HS-5 (cell line): ENCODE measurements at regions not wholly inside any gene's neighbourhood (a gene's known extent, or its start where the extent isn't known, plus 50 kb on each side); places are given as distances from the start of the nearest gene placed in this dataset.

ENCODE experiments used
- DNase-seq: peaks from one replicate; pipeline ENCODE4 v3.0.0-alpha.2; 2012; ENCODE audit warnings: low read depth

GRCh38 chr4:89549907-89550306 lies 242.3 kb upstream of the GPRIN3 start:
- peak; percentile 63 for DNase-seq

DNA sequence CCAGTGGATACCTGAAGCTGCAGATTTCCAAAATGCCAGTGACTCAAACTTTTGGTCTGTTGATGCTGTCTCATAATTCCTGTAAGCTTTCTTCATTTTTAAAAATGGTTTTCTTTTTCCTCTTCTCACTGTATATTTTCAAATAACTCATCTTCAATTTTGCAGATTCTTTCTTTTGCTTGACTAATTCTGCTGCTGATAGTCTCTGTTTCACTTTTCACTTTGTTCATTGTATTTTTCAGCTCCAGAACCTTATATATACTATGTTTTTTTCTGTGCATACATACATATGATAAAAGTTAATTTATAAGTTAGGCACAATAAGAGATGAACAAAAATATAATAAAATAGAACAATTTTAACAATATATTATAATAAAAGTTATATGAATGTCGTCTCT lies 237.7 kb upstream of the GPRIN3 start:
- no peak for DNase-seq

GRCh38 chr4:89541998-89542397 lies 234.4 kb upstream of the GPRIN3 start:
- no peak for DNase-seq

GRCh38 chr4:89539797-89540711 lies 232.5 kb upstream of the GPRIN3 start:
- DNase-seq: no peak

GRCh38 chr4:89539374-89539773 lies 231.8 kb upstream of the GPRIN3 start:
- peak; percentile 39 for DNase-seq

- DNase-seq: no peak
Observed at GRCh38 chr4:89538886-89539285, 231.3 kb upstream of the GPRIN3 start.

DNA sequence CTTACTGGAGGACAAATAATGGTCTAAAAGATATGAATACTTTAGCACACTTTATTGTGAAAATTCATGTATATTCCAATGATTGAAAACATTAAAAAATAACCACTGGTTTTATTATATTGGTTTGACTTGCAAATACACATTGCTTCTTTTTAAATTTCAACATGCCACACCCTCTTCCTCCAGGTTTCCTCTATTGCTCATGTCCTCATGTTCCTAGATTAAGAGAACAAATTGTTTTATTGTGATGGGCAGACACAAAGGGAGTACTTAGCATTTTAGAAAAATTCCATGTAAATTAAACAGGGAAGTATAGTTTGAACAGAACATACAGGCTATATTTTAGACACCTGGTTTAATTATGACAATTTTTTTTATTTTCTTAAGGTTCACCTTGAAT lies 230.6 kb upstream of the GPRIN3 start:
- no peak for DNase-seq

GRCh38 chr4:89537281-89537680 lies 229.7 kb upstream of the GPRIN3 start:
- no peak for DNase-seq

GRCh38 chr4:89535251-89535650 lies 227.7 kb upstream of the GPRIN3 start:
- no peak for DNase-seq

DNA sequence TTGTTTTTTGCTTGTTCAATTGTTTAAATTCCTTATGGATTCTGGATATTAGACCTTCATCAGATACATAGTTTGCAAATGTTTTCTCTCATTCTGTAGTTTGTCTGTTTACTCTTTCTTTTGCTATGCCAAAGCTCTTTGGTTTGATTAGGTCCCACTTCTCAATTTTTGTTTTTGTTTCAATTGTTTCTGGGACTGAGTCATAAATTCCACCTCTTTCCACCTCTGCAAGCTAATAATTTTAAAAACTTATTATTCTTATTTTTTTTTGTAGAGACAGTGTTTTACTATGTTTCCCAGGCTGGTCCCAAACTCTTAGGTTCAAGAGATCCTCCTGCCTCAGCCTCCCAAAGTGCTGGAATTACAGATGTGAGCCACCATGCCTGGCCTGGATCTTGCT lies 226.8 kb upstream of the GPRIN3 start:
- DNase-seq: no peak

DNA sequence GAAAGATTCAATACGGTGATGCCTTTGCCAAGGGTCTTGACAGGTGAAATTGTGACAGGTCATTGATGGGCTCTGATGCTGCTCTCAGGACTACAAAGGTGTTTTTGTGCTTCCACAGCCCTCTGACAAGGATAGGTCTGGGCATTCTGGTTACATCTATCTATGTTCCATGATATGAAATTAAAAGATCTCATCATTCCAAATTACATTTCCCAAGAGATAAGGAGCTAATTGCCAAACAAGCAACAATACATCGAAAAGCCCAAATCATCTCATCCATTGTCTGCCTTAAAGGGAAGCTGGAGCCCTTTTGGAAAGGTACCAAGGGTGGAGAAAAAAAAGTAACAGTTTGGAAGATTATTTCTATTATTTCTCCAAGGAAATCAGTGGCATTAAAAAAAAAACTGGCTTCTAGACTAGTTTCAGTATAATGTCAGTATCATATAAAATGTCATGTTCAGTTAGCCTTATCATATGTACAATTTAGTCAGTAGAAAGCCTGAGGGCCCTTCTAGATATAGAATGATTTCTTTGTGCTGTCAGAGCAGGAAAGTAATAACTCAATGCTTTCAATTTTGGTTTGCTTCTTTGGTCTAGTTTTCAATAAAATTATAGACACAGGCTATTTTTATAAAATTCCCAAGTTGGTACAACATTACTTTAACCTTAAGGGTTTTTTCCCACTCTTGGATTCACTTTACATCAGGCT lies 224.5 kb upstream of the GPRIN3 start:
- DNase-seq: no peak

DNA sequence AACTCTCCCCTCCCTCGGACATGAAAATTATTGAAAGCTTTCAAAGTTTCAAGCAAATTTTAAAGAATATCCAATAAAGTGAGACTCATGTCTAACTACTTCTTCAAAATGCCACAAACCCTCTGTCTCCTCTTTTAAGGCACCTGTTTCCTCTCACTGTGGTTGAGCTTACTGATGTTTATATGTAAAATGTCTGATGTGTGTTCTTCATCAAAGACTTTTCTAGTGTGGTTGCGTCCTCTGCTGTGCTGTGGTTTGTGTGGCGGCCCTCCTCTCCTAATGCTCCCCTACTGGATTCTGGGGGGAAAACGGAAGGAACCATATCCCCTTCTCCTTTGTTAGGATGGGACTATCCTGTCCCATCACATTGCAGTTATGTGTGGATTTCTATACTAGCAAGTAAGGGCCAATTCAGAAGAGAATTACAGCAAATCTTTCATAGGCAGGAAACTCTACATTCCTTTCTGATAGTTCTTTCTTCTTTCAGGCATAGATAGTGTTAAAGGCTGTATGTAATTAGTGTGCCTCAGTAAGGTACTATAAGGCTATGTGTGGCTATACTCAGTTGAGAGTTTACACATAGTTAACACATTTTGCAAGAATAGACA lies 221.0 kb upstream of the GPRIN3 start:
- no peak for DNase-seq

DNA sequence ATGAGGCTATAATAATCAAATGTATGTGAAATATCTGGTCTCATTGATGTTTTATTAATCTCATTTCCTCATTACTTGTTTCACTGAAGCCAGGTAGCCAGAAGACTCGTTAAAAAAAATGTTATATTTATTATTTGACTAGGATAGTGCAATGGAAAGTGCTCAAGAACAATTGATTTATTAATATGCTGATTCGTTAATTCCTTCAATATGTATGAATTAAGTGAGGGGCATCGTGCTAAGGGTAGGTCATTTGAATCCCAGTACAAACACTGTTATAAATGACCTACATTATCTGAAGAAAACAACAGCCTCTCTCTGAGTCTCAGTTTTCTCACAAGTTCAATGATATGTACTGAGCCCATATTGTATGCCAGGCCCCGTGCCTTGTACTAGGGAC lies 214.2 kb upstream of the GPRIN3 start:
- DNase-seq: no peak

DNA sequence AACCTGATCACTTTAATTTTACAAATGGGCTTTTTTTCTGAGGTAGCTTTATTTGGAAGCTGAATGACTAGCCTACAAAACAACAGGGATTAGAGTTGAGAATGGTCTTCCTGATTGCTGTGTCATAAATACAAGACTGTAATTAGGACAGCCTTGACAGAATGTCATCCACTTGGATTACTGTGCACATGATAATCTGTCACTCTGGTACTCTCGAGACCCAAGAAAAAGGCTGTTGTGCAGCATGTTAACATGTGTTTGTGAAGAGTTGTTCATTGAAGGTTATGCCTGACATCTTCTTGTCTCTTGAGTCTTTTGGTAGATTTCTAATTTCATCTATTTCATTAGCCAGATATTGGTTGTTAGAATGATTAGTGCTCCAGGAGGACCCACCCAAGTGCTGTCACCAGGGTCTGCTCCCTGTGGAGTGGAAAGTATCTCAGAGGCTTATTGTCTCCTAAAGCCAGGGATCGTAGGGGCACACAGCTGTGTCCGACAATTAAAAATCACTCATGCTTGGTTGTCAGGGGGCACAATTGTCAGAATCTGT lies 212.2 kb upstream of the GPRIN3 start:
- DNase-seq: no peak

DNA sequence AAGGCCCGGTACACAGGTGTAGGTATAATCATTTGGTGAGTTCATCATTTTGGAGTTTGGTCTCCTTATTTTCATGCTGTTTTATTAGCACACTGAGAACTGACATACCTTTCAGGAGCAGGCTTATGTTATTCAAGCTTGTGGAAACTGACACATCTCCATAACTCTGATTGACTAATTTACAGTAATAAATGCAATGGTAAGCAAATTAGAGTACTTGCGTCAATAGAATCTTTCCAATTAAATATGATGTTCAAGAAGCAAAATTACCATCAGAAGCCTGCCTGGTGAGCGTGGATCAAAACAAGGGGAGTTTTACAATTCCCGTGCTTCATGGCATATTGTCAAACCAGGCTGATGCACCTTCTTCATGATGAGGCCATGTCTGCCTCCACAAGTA lies 210.7 kb upstream of the GPRIN3 start:
- DNase-seq: no peak

DNA sequence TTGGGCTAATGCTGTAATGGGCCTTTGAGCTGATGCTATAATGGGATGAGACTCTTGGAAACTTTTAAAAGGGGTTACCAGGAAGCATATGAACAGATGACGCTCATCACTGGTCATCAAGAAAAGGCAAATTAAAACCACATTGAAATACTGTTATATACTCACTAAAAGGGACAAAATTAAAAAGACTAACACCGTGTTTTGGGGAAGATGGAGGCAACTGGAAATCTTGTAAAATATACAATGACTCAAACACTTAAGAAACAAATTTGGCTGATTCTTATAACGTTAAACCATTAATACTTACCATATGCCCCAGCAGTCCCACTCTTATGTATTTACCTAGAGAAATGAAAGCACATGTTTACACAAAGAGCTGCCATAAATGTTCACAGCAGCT lies 207.2 kb upstream of the GPRIN3 start:
- no peak for DNase-seq

GRCh38 chr4:89511776-89512175 lies 204.2 kb upstream of the GPRIN3 start:
- no peak for DNase-seq

DNA sequence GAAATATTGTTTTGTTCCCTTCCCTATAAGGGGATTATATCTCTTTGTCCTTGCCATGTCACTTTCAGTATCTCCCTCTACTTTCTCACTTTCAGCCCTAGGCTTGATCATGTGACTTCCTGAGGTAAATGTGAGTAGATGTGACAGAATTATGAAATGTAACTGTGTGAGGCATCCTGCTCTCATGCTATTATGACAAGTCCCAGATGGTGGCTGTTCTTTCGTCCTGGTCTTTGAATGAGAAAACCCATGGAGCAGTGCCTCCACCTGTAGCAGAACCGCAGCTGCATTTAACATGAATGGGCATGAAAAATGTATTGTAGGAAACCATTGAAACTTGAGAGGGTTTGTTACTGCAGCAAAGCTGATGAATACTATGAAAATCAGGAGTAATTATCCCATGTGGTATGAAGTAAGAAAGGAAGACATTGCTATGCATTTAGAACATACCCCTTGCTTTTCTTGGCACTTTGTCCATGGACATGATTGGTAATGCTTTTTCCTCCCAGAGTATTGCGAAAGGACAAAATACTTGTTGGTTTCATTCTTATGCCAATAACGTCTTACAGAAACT lies 202.2 kb upstream of the GPRIN3 start:
- DNase-seq: peak; percentile 44

GRCh38 chr4:89506866-89507491 lies 199.4 kb upstream of the GPRIN3 start:
- DNase-seq: no peak

DNA sequence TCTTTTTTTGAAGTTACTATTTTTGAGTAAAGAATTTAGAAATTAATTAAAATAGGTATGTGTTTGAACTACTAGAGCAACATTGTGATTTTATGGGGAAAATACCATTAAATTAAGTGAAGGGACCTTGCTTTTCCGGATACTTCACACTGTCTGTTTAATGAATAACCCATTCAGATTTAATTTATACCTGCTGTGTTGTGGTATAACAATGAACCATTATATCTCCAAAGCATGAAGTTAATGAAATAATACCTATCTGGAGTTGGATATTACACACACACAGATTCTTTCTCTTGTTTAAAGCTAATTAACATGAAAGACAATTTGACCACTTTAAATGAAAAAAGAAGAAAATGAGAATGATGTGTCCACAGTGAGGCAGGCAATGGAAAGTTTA lies 195.0 kb upstream of the GPRIN3 start:
- no peak for DNase-seq

DNA sequence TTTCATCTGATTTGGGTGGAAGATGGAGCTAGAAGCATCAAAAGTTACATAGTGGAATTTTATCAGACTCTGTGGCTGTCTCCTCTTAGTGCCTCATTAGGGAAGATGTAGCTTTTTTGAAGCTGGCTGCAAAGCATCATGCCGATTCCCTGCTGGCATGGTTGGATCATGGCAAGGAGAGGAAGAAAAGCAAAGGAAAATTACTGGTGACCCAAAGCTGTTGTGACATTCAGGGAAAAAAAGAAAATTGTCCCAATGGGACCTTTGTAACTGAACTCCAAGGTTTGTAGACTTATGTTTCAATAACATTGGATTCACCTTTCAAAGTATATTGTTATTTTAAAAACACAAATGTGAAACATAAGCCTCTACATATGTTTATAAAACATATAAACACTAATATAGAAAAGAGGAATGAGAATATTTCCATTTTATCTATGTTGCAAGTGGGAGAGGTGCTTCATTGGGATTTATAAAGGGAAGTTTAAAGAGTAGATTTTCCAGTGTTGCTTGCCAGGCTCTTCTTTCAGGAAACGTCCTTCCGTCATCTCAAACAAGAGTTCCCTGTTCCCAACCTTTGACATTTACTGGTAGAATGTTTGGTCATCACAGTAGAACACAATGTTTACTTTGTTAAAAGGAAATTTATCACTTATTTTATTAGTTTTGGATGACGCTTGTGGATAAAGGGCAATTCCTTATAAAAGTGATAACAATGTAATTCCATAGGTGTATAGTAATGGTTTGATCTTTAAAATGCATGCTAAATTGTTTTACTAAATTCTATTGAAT lies 190.1 kb upstream of the GPRIN3 start:
- DNase-seq: no peak
